ENCODE measurements at regions not wholly inside any gene's neighbourhood (a gene's known extent, or its start where the extent isn't known, plus 50 kb on each side); places are given as distances from the start of the nearest gene placed in this dataset.

DNA sequence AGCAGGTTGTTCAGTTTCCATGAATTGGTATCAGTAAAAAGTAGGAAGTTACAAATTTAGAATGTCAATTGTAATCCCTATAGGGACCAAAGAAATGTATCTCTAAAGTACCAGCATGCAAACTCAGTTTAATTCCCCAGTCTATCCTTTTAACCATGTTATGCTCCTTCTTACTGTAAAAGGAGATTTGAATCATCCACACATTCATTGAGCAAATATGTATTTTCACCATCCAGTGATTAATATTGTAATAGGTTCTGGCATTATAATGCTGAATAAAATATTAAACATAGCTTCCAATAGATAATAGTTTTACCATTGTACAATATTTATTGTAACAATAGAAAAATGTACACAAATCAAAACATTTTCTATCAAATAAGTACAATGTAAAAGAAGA lies 228.2 kb upstream of the SEMA3A start:
- Mint-ChIP-seq H3K4me1 (no peaks in the 10 kb centered on the region), H3K36me3 (ENCODE audit: low read depth) (no peaks in the 10 kb centered on the region), H3K9me3 (no peaks in the 10 kb centered on the region), H3K4me3 (no peak overlapping the region), H3K27me3 (ENCODE audit: insufficient read depth, low read depth, poor library complexity) (peaks cover 2% of the 10 kb centered on the region), H3K27ac (no peak overlapping the region)
- Histone ChIP-seq H3K36me3 (ENCODE audit: insufficient read depth) (no peaks in the 10 kb centered on the region), H4K20me1 (replicated peaks; ENCODE audit: insufficient read depth) (no peaks in the 10 kb centered on the region), H2AFZ (no peak overlapping the region), H3K27ac (ENCODE audit: low read depth) (no peak overlapping the region; the same call in 1 of the 2 replicates), H3K27me3 (ENCODE audit: insufficient read depth) (no peaks in the 10 kb centered on the region), H3K9me2 (ENCODE audit: insufficient read depth) (no peaks in the 10 kb centered on the region), H3K4me1 (ENCODE audit: insufficient read depth) (no peaks in the 10 kb centered on the region), H3K4me2 (no peak overlapping the region), H3K4me3 (no peak overlapping the region), H3K79me2 (replicated peaks; ENCODE audit: insufficient read depth) (no peaks in the 10 kb centered on the region), H3F3A (replicated peaks; ENCODE audit: low read depth) (no peaks in the 10 kb centered on the region)
- DNase-seq (ENCODE audit: low spot score) (no peak), ATAC-seq (no peak)
- TF ChIP-seq CREB1 (CRISPR knock-in tag; IDR thresholded peaks at IDR 0.05; ENCODE audit: low read depth) = no peak
- no peak for TF ChIP-seq ZNF331 (CRISPR knock-in tag; IDR thresholded peaks at IDR 0.05; ENCODE audit: low read depth)
- no peak for TF ChIP-seq NANOG (IDR thresholded peaks at IDR 0.05; ENCODE audit: borderline replicate concordance)
- no peak for TF ChIP-seq ZNF114 (CRISPR knock-in tag; IDR thresholded peaks at IDR 0.05)
- TF ChIP-seq EZH2phosphoT487 (IDR thresholded peaks at IDR 0.05; ENCODE audit: unreplicated experiment) = no peak
- no peak for TF ChIP-seq CTCF (conservative IDR thresholded peaks at IDR 0.05; ENCODE audit: low read depth in 2 of 2)
- TF ChIP-seq REST (IDR thresholded peaks at IDR 0.05; ENCODE audit: unreplicated experiment) = no peak
- TF ChIP-seq POLR2AphosphoS5 (IDR thresholded peaks at IDR 0.05; ENCODE audit: low read depth) = no peak
- TF ChIP-seq ETS1 (IDR thresholded peaks at IDR 0.05) = no peak
- TF ChIP-seq, protein P1, sequence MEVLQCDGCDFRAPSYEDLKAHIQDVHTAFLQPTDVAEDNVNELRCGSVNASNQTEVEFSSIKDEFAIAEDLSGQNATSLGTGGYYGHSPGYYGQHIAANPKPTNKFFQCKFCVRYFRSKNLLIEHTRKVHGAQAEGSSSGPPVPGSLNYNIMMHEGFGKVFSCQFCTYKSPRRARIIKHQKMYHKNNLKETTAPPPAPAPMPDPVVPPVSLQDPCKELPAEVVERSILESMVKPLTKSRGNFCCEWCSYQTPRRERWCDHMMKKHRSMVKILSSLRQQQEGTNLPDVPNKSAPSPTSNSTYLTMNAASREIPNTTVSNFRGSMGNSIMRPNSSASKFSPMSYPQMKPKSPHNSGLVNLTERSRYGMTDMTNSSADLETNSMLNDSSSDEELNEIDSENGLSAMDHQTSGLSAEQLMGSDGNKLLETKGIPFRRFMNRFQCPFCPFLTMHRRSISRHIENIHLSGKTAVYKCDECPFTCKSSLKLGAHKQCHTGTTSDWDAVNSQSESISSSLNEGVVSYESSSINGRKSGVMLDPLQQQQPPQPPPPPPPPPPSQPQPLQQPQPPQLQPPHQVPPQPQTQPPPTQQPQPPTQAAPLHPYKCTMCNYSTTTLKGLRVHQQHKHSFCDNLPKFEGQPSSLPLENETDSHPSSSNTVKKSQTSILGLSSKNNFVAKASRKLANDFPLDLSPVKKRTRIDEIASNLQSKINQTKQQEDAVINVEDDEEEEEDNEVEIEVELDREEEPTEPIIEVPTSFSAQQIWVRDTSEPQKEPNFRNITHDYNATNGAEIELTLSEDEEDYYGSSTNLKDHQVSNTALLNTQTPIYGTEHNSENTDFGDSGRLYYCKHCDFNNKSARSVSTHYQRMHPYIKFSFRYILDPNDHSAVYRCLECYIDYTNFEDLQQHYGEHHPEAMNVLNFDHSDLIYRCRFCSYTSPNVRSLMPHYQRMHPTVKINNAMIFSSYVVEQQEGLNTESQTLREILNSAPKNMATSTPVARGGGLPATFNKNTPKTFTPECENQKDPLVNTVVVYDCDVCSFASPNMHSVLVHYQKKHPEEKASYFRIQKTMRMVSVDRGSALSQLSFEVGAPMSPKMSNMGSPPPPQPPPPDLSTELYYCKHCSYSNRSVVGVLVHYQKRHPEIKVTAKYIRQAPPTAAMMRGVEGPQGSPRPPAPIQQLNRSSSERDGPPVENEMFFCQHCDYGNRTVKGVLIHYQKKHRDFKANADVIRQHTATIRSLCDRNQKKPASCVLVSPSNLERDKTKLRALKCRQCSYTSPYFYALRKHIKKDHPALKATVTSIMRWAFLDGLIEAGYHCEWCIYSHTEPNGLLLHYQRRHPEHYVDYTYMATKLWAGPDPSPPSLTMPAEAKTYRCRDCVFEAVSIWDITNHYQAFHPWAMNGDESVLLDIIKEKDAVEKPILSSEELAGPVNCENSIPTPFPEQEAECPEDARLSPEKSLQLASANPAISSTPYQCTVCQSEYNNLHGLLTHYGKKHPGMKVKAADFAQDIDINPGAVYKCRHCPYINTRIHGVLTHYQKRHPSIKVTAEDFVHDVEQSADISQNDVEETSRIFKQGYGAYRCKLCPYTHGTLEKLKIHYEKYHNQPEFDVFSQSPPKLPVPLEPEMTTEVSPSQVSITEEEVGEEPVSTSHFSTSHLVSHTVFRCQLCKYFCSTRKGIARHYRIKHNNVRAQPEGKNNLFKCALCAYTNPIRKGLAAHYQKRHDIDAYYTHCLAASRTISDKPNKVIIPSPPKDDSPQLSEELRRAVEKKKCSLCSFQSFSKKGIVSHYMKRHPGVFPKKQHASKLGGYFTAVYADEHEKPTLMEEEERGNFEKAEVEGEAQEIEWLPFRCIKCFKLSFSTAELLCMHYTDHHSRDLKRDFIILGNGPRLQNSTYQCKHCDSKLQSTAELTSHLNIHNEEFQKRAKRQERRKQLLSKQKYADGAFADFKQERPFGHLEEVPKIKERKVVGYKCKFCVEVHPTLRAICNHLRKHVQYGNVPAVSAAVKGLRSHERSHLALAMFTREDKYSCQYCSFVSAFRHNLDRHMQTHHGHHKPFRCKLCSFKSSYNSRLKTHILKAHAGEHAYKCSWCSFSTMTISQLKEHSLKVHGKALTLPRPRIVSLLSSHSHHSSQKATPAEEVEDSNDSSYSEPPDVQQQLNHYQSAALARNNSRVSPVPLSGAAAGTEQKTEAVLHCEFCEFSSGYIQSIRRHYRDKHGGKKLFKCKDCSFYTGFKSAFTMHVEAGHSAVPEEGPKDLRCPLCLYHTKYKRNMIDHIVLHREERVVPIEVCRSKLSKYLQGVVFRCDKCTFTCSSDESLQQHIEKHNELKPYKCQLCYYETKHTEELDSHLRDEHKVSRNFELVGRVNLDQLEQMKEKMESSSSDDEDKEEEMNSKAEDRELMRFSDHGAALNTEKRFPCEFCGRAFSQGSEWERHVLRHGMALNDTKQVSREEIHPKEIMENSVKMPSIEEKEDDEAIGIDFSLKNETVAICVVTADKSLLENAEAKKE (CRISPR knock-in tag; IDR thresholded peaks at IDR 0.05) = no peak
- TF ChIP-seq JUNB (IDR thresholded peaks at IDR 0.05; ENCODE audit: unreplicated experiment) = no peak

Measured in GM23338 (cell line).